Gastroesophageal sphincter (tissue), 3 donors: ENCODE measurements at regions not wholly inside any gene's neighbourhood (a gene's known extent, or its start where the extent isn't known, plus 50 kb on each side); places are given as distances from the start of the nearest gene placed in this dataset.
"Not testable (repeated sequence)": the region's sequence is repeated elsewhere in the genome, so short reads cannot be mapped to it uniquely, and the experiment has no call there.

Experiments
- CTCF ChIP-seq, 4 experiments: fragments of 200-600 bp in 2 of 4; fragments of 450-650 bp in 2 of 4; sonication (generic) in 1 of 4; IDR thresholded peaks; one replicate each; pipeline ENCODE4 v1.5.1; 2017 to 2019; ENCODE audit warnings: antibody characterized with exemption in 4 of 4, mild to moderate bottlenecking in 2 of 4, moderate library complexity in 2 of 4
- POLR2A ChIP-seq, 2 donors: fragments of 450-650 bp; IDR thresholded peaks; one replicate each; pipeline ENCODE4 v1.6.1; 2017; ENCODE audit warnings: antibody characterized with exemption in 2 of 2, mild to moderate bottlenecking in 2 of 2, moderate library complexity in 1 of 2

- not testable (repeated sequence) for TF ChIP-seq CTCF, POLR2A (IDR thresholded peaks at IDR 0.05)
Measured at GRCh38 chrX:35548003-35548402, 250.1 kb upstream of the MAGEB16 start.
